ENCODE measurements at regions not wholly inside any gene's neighbourhood (a gene's known extent, or its start where the extent isn't known, plus 50 kb on each side); places are given as distances from the start of the nearest gene placed in this dataset.

DNA sequence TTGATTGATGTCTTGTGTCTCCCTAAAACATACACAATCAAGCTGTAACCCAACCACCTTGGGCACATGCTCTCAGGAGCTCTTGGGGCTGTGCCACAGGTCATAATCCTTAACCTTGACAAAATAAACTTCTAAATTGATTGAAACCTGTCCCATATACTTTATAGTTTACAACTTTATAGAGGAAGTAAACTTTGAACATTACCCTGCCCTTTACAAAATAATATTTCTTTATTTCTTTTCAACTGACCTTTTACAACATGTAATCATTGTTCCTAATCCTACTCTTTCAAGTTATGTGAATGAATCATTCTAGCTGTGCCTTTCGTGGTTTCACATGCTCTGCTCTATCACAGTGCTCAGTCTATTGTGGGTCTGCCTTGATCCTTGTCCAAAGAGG lies 118.3 kb upstream of the ATP1A1 start:
- Mint-ChIP-seq H3K27me3 (ENCODE audit: low read depth) (peaks cover 1% of the 10 kb centered on the region; the same call in 1 of the 2 replicates), H3K27ac (no peak overlapping the region), H3K36me3 (ENCODE audit: insufficient read depth in 1 of 3, low read depth in 3 of 3) (no peaks in the 10 kb centered on the region), H3K4me1 (peaks cover 7 to 10% of the 10 kb centered on the region in 2 experiments), H3K9me3 (no peaks in the 10 kb centered on the region; a peak in 1 of 5 replicates), H3K4me3 (no peak overlapping the region)
- no peak overlapping the region for H2BK15ac ChIP-seq (ENCODE audit: low read depth, low read length)
- no peak overlapping the region for H2AK5ac ChIP-seq (ENCODE audit: insufficient read length, low read length)
- no peaks in the 10 kb centered on the region for H3K9me3 ChIP-seq (ENCODE audit: control insufficient read depth, low read depth, low read length)
- no peak overlapping the region for H3K23ac ChIP-seq (ENCODE audit: insufficient read length, low read depth, low read length)
- no peak overlapping the region for H2BK12ac ChIP-seq (ENCODE audit: insufficient read length, low read depth, low read length)
- H4K91ac ChIP-seq (ENCODE audit: insufficient read length, low read depth, low read length): no peak overlapping the region
- DNase-seq: no peak
- TF ChIP-seq, protein P1, sequence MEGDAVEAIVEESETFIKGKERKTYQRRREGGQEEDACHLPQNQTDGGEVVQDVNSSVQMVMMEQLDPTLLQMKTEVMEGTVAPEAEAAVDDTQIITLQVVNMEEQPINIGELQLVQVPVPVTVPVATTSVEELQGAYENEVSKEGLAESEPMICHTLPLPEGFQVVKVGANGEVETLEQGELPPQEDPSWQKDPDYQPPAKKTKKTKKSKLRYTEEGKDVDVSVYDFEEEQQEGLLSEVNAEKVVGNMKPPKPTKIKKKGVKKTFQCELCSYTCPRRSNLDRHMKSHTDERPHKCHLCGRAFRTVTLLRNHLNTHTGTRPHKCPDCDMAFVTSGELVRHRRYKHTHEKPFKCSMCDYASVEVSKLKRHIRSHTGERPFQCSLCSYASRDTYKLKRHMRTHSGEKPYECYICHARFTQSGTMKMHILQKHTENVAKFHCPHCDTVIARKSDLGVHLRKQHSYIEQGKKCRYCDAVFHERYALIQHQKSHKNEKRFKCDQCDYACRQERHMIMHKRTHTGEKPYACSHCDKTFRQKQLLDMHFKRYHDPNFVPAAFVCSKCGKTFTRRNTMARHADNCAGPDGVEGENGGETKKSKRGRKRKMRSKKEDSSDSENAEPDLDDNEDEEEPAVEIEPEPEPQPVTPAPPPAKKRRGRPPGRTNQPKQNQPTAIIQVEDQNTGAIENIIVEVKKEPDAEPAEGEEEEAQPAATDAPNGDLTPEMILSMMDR (conservative IDR thresholded peaks at IDR 0.05): no peak
- H2AFZ ChIP-seq (ENCODE audit: low read length): no peak overlapping the region
- H3K4me1 ChIP-seq (ENCODE audit: insufficient read depth, low read length): no peaks in the 10 kb centered on the region
- H3K27ac ChIP-seq (ENCODE audit: insufficient read length, low read depth, low read length): no peak overlapping the region
- H2BK20ac ChIP-seq (ENCODE audit: low read depth, low read length, poor library complexity, severe bottlenecking): no peak overlapping the region
- H3K4me2 ChIP-seq (ENCODE audit: insufficient read depth, insufficient read length, low read length): no peak overlapping the region
- no peak overlapping the region for H3K56ac ChIP-seq (ENCODE audit: insufficient read length, low read depth, low read length)
- H3T11ph ChIP-seq (ENCODE audit: low read length): no peak overlapping the region
- no peak overlapping the region for H3K9ac ChIP-seq (ENCODE audit: extremely low read depth, insufficient read length, low read length)
- no peak overlapping the region for H2BK120ac ChIP-seq (ENCODE audit: low read depth, low read length, poor library complexity, severe bottlenecking)
- no peaks in the 10 kb centered on the region for H3K27me3 ChIP-seq (ENCODE audit: insufficient read depth, low read length)
- H3K18ac ChIP-seq (ENCODE audit: insufficient read length, low read depth, low read length): no peak overlapping the region
- no peaks in the 10 kb centered on the region for H3K23me2 ChIP-seq (ENCODE audit: insufficient read length, low read depth, low read length, poor library complexity, severe bottlenecking)
- no peak overlapping the region for H2BK5ac ChIP-seq (ENCODE audit: insufficient read length, low read length)
- no peak overlapping the region for H3K4ac ChIP-seq (ENCODE audit: low read depth, low read length)
- no peaks in the 10 kb centered on the region for H4K20me1 ChIP-seq (ENCODE audit: control insufficient read depth, insufficient read depth, insufficient read length)
- no peak overlapping the region for H3K14ac ChIP-seq (ENCODE audit: insufficient read depth, low read length)
- no peaks in the 10 kb centered on the region for H3K79me2 ChIP-seq (ENCODE audit: insufficient read depth, low read length)
- no peak overlapping the region for H4K8ac ChIP-seq (replicated peaks; ENCODE audit: insufficient read length, low read depth, low read length)
- H4K5ac ChIP-seq (ENCODE audit: insufficient read length, low read depth, low read length): no peak overlapping the region
- H3K79me1 ChIP-seq (ENCODE audit: insufficient read depth, low read depth, low read length, poor library complexity, severe bottlenecking): no peaks in the 10 kb centered on the region
- no CpG with 5 or more reads among the region's 1 CpG for WGBS (ENCODE audit: extremely low coverage, insufficient read length, low lambda C conversion rate)
